GM12878 (cell line): ENCODE measurements at regions not wholly inside any gene's neighbourhood (a gene's known extent, or its start where the extent isn't known, plus 50 kb on each side); places are given as distances from the start of the nearest gene placed in this dataset.

Source experiments
- ATAC-seq: fragments of 200-7000 bp; cut with Tn5 transposase; 3 replicates; pipeline ENCODE4 v1.9.1; 2020; ENCODE audit warnings: mild to moderate bottlenecking, moderate library complexity
- BruUV-seq: library from RNA; stranded (reverse); fragments of 400-500 nt; replicated peaks from 2 replicates; lab custom pipeline; 2021; lab: Mats Ljungman, UMichigan
- CTCF ChIA-PET: fragments of 300-600 bp; sonication (Branson Sonifier 250); formaldehyde crosslinking; extraction: SDS; loops from one replicate; lab custom pipeline; 2021; ENCODE audit warnings: inconsistent platforms; lab: Yijun Ruan, JAX
- POLR2A ChIA-PET: fragments of 350-600 bp; formaldehyde crosslinking; extraction: SDS; loops from one replicate; lab custom pipeline; 2021; ENCODE audit warnings: inconsistent platforms; lab: Charles Lee
- RAD21 ChIA-PET: fragments of 300-600 bp; sonication (Branson Sonifier 250); formaldehyde crosslinking; loops from one replicate; lab custom pipeline; 2023; ENCODE audit warnings: antibody characterized with exemption; ENCODE audit not compliant: unreplicated experiment; lab: Charles Lee
- SMC1A ChIA-PET: fragments of 300-600 bp; sonication (Branson Sonifier 250); formaldehyde crosslinking; loops from one replicate; lab custom pipeline; 2023; ENCODE audit not compliant: unreplicated experiment, uncharacterized antibody; lab: Charles Lee
- DNase-seq: peaks from one replicate; pipeline ENCODE4 v3.0.0-alpha.2; 2011; ENCODE audit warnings: low read depth, low spot score
- FAIRE-seq: peaks from 3 replicates; lab custom pipeline; 2011; peaks lifted over from hg19 to GRCh38; lab: Jason Lieb, UNC
- H2AFZ ChIP-seq: 2 replicates; pipeline ENCODE4 v1.6.0; 2011; ENCODE audit warnings: low read depth, low read length, control low read depth; ENCODE audit not compliant: control insufficient read depth
- H3K27ac ChIP-seq: 2 replicates; pipeline ENCODE4 v1.5.1; 2011; ENCODE audit warnings: control low read depth; ENCODE audit not compliant: control insufficient read depth, insufficient read depth
- H3K27me3 ChIP-seq, 2 experiments: replicated peaks in 1 of 2; 2 replicates each; pipeline versions ENCODE4 v1.6.0 to v1.6.1; 2011; ENCODE audit warnings: low read length in 1 of 2; ENCODE audit not compliant: control insufficient read depth in 2 of 2, insufficient read depth in 2 of 2
- H3K36me3 ChIP-seq, 2 experiments: 2 replicates each; pipeline ENCODE4 v1.5.1; 2011; ENCODE audit warnings: low read length in 1 of 2; ENCODE audit not compliant: control insufficient read depth in 2 of 2, insufficient read depth in 2 of 2
- H3K4me1 ChIP-seq: 2 replicates; pipeline ENCODE4 v1.6.1; 2011; ENCODE audit warnings: mild to moderate bottlenecking, low read length, moderate library complexity, mixed read lengths; ENCODE audit not compliant: control insufficient read depth, insufficient read depth
- H3K4me2 ChIP-seq: 2 replicates; pipeline ENCODE4 v1.6.0; 2011; ENCODE audit warnings: control low read depth; ENCODE audit not compliant: control insufficient read depth, insufficient read depth
- H3K4me3 ChIP-seq: fragments of 200-600 bp; sonication (generic); 2 replicates; pipeline ENCODE4 v1.5.1; 2016
- H3K79me2 ChIP-seq: 2 replicates; pipeline ENCODE4 v1.6.0; 2011; ENCODE audit warnings: low read length; ENCODE audit not compliant: control insufficient read depth, insufficient read depth
- H3K9ac ChIP-seq: 2 replicates; pipeline ENCODE4 v1.8.0; 2011; ENCODE audit warnings: low read length, control low read depth, mixed read lengths; ENCODE audit not compliant: control insufficient read depth, insufficient read depth
- H3K9me3 ChIP-seq: replicated peaks from 3 replicates; pipeline ENCODE4 v1.5.1; 2011; ENCODE audit warnings: mild to moderate bottlenecking, low read length; ENCODE audit not compliant: control insufficient read depth, insufficient read depth
- H4K20me1 ChIP-seq: 2 replicates; pipeline ENCODE4 v1.6.0; 2011; ENCODE audit not compliant: control insufficient read depth, insufficient read depth
- ASH2L ChIP-seq: fragments of 300-600, 200-600 bp; sonication (generic); IDR thresholded peaks from 2 replicates; pipeline ENCODE4 v1.6.1; 2017; ENCODE audit warnings: low read depth, mild to moderate bottlenecking, borderline replicate concordance
- ATF7 ChIP-seq: fragments of 450-650 bp; IDR thresholded peaks from 2 replicates; pipeline ENCODE4 v1.6.1; 2016; ENCODE audit warnings: low read depth, mild to moderate bottlenecking
- BACH1 ChIP-seq: fragments of 450-650 bp; IDR thresholded peaks from 2 replicates; pipeline ENCODE4 v1.6.1; 2017; ENCODE audit warnings: mild to moderate bottlenecking, borderline replicate concordance
- BMI1 ChIP-seq: fragments of 450-650 bp; IDR thresholded peaks from 2 replicates; pipeline ENCODE4 v1.6.1; 2016; ENCODE audit warnings: mild to moderate bottlenecking, moderate library complexity, borderline replicate concordance
- CEBPZ ChIP-seq: fragments of 150-350 bp; IDR thresholded peaks from 2 replicates; pipeline ENCODE4 v1.6.1; 2016; ENCODE audit warnings: low read depth, low read length
- CUX1 ChIP-seq: IDR thresholded peaks from 2 replicates; pipeline ENCODE4 v1.6.1; 2012; ENCODE audit warnings: improper control_type of control experiment, low read depth, low read length; ENCODE audit not compliant: insufficient replicate concordance
- ELK1 ChIP-seq: IDR thresholded peaks from 2 replicates; pipeline ENCODE4 v1.6.1; 2012; ENCODE audit warnings: low read depth, low read length, improper control_type of control experiment
- IRF4 ChIP-seq: IDR thresholded peaks from 2 replicates; pipeline ENCODE4 v1.6.1; 2011; ENCODE audit warnings: low read depth, low read length
- NFIC ChIP-seq: IDR thresholded peaks from 2 replicates; pipeline ENCODE4 v1.6.1; 2012; ENCODE audit warnings: low read depth, mild to moderate bottlenecking, inconsistent platforms, low read length, moderate library complexity
- PAX5 ChIP-seq: IDR thresholded peaks from 2 replicates; pipeline ENCODE4 v1.6.1; 2011; ENCODE audit warnings: low read depth, low read length, borderline replicate concordance
- SIX5 ChIP-seq: IDR thresholded peaks from 2 replicates; pipeline ENCODE4 v1.6.1; 2011; ENCODE audit warnings: mild to moderate bottlenecking, low read depth, low read length, moderate library complexity; ENCODE audit not compliant: severe bottlenecking
- SMAD5 ChIP-seq: IDR thresholded peaks from 2 replicates; pipeline ENCODE4 v1.6.1; 2016; ENCODE audit warnings: antibody characterized with exemption, low read depth
- SUZ12 ChIP-seq: fragments of 200-600 bp; sonication (generic); IDR thresholded peaks from one replicate; pipeline ENCODE4 v1.6.1; 2018; ENCODE audit warnings: antibody characterized with exemption, mild to moderate bottlenecking; ENCODE audit not compliant: unreplicated experiment
- USF1 ChIP-seq: IDR thresholded peaks from 2 replicates; pipeline ENCODE4 v1.6.1; 2011; ENCODE audit warnings: borderline replicate concordance, low read depth, mild to moderate bottlenecking, moderate library complexity, mixed read lengths, low read length; ENCODE audit not compliant: insufficient read depth; ENCODE audit errors: extremely low read length
- ZNF274 ChIP-seq: IDR thresholded peaks from one replicate; pipeline ENCODE4 v1.8.0; 2011; ENCODE audit not compliant: insufficient read length, insufficient read depth
- ZSCAN29 ChIP-seq: fragments of 450-650 bp; IDR thresholded peaks from 2 replicates; pipeline ENCODE4 v1.6.1; 2017; ENCODE audit warnings: mild to moderate bottlenecking, moderate library complexity
- in situ Hi-C: fragments of 300-500 bp; cut with MboI; formaldehyde crosslinking; loops from 9 replicates; pipeline ENCODE4 v1.14.3; 2018; ENCODE audit warnings: mixed read lengths
- intact Hi-C: fragments of 100-400 bp; cut with micrococcal nuclease; formaldehyde crosslinking; loops from one replicate; pipeline ENCODE4 v1.14.2; 2022; ENCODE audit not compliant: unreplicated experiment

- in situ Hi-C loops (no loop called here), intact Hi-C loops (no loop called here)
- FAIRE-seq = no peak
- Histone ChIP-seq H3K36me3 (no peaks in the 10 kb centered on the region), H3K4me2 (no peak overlapping the region), H3K4me3 (no peak overlapping the region), H3K9ac (no peak overlapping the region), H2AFZ (no peak overlapping the region), H3K9me3 (no peaks in the 10 kb centered on the region), H4K20me1 (no peaks in the 10 kb centered on the region), H3K4me1 (no peaks in the 10 kb centered on the region), H3K79me2 (no peaks in the 10 kb centered on the region), H3K27ac (no peak overlapping the region), H3K27me3 (no peaks in the 10 kb centered on the region)
- ChIA-PET POLR2A (no interaction called here), SMC1A (no interaction called here), RAD21 (no interaction called here), CTCF (no interaction called here)
- ATAC-seq = no peak
- no peak for DNase-seq
- no TSS peak for BruUV-seq
- TF ChIP-seq USF1 = no peak
- no peak for TF ChIP-seq ASH2L
- TF ChIP-seq PAX5 = no peak
- TF ChIP-seq BACH1 = no peak
- no peak for TF ChIP-seq SUZ12
- no peak for TF ChIP-seq CEBPZ
- TF ChIP-seq SMAD5 = no peak
- TF ChIP-seq BMI1 = no peak
- no peak for TF ChIP-seq ATF7
- no peak for TF ChIP-seq ZNF274
- TF ChIP-seq IRF4 = no peak
- TF ChIP-seq NFIC = no peak
- no peak for TF ChIP-seq SIX5
- TF ChIP-seq ZSCAN29 = no peak
- no peak for TF ChIP-seq ELK1
- TF ChIP-seq CUX1 = no peak
These were observed 778.3 kb upstream of the SORCS1 start for GRCh38 chr10:107942826-107943225.
